ENCODE measurements at regions not wholly inside any gene's neighbourhood (a gene's known extent, or its start where the extent isn't known, plus 50 kb on each side); places are given as distances from the start of the nearest gene placed in this dataset.

DNA sequence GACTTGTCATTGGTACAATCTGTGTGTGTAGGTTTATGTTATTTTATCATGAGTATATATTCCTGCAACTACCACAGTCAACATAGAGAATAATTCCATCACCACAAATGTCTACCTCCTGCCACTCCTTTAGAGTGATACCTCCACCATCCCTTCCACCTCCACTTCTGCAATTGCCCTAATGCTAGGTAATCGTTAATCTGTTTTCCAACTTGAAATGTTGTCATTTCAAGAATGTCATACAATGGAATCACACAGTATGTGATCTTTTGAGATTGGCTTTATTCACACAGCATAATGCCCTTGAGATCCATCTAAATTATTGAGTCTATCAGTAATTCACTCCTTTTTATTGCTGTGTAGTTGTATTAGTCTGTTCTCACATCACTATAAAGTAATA, 414.8 kb upstream of the C16orf82 start:
- no peak overlapping the region for H3K9ac ChIP-seq (ENCODE audit: low read length)
- H3K36me3 ChIP-seq (replicated peaks; ENCODE audit: low read depth, low read length), result no peaks in the 10 kb centered on the region
- TF ChIP-seq EZH2phosphoT487 (IDR thresholded peaks at IDR 0.05; ENCODE audit: low read depth), result no peak
- TF ChIP-seq, protein P1, sequence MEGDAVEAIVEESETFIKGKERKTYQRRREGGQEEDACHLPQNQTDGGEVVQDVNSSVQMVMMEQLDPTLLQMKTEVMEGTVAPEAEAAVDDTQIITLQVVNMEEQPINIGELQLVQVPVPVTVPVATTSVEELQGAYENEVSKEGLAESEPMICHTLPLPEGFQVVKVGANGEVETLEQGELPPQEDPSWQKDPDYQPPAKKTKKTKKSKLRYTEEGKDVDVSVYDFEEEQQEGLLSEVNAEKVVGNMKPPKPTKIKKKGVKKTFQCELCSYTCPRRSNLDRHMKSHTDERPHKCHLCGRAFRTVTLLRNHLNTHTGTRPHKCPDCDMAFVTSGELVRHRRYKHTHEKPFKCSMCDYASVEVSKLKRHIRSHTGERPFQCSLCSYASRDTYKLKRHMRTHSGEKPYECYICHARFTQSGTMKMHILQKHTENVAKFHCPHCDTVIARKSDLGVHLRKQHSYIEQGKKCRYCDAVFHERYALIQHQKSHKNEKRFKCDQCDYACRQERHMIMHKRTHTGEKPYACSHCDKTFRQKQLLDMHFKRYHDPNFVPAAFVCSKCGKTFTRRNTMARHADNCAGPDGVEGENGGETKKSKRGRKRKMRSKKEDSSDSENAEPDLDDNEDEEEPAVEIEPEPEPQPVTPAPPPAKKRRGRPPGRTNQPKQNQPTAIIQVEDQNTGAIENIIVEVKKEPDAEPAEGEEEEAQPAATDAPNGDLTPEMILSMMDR (IDR thresholded peaks at IDR 0.05; ENCODE audit: low read depth, low read length), result no peak
- no peaks in the 10 kb centered on the region for H3K79me2 ChIP-seq (ENCODE audit: low read length)
- no peak overlapping the region for H3K4me2 ChIP-seq (ENCODE audit: low read length)
- H3K27ac ChIP-seq (ENCODE audit: low read length), result no peak overlapping the region
- no peak overlapping the region for H3K4me3 ChIP-seq (ENCODE audit: low read length)
- H4K20me1 ChIP-seq (ENCODE audit: insufficient read depth, low read length), result no peaks in the 10 kb centered on the region
- H3K4me1 ChIP-seq (ENCODE audit: low read length), result no peaks in the 10 kb centered on the region
- H3K9me3 ChIP-seq (ENCODE audit: insufficient read depth, low read length), result no peaks in the 10 kb centered on the region
- no peak overlapping the region for H2AFZ ChIP-seq (ENCODE audit: low read depth, low read length)
- no peaks in the 10 kb centered on the region for H3K27me3 ChIP-seq (ENCODE audit: low read depth, low read length)

DNA sequence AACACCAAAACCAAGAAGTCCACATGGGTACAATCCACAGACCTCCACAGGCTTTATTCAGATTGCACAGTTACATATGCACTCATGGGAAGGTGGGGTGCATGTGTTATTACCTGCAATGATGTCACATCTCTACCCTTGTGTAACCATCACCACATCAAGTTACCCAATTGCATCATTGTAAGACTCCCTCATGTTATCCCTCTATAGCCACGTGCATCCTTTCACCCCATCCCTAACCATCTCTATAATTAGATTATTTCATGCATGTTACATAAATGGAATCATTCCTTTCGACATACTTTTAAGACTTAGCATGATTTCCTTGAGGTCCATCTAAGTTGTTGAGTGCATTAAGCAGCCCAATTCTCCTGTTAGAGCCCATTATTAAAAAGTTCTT, 408.2 kb upstream of the C16orf82 start:
- TF ChIP-seq, protein P1 (IDR thresholded peaks at IDR 0.05; ENCODE audit: low read depth, low read length), result no peak
- no peak for TF ChIP-seq EZH2phosphoT487 (IDR thresholded peaks at IDR 0.05; ENCODE audit: low read depth)
- no peaks in the 10 kb centered on the region for H3K27me3 ChIP-seq (ENCODE audit: low read depth, low read length)
- no peak overlapping the region for H3K4me3 ChIP-seq (ENCODE audit: low read length)
- H3K9me3 ChIP-seq (ENCODE audit: insufficient read depth, low read length), result no peaks in the 10 kb centered on the region
- no peaks in the 10 kb centered on the region for H3K36me3 ChIP-seq (replicated peaks; ENCODE audit: low read depth, low read length)
- H2AFZ ChIP-seq (ENCODE audit: low read depth, low read length), result no peak overlapping the region
- H4K20me1 ChIP-seq (ENCODE audit: insufficient read depth, low read length), result no peaks in the 10 kb centered on the region
- H3K4me2 ChIP-seq (ENCODE audit: low read length), result no peak overlapping the region
- no peaks in the 10 kb centered on the region for H3K4me1 ChIP-seq (ENCODE audit: low read length)
- no peak overlapping the region for H3K9ac ChIP-seq (ENCODE audit: low read length)
- no peaks in the 10 kb centered on the region for H3K79me2 ChIP-seq (ENCODE audit: low read length)
- H3K27ac ChIP-seq (ENCODE audit: low read length), result no peak overlapping the region

DNA sequence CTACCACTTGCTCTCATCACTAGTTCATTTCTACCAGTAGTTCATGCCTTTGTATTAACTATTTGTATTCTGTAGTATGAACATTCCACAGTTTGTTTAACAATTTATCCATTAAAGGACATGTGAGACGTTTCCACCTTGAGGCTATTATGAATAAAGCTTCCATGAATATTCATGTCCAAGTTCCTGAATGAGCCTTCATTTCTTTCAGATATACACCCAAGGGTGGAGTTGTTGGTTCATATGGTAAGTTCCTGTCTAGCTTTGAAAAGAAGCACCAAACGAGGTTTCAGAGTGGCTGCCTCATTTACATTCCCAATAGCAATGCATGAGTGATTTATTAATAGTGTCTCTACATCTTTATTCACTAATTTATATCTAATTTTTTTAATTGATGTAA, 407.8 kb upstream of the C16orf82 start:
- no peaks in the 10 kb centered on the region for H3K9me3 ChIP-seq (ENCODE audit: insufficient read depth, low read length)
- no peak overlapping the region for H2AFZ ChIP-seq (ENCODE audit: low read depth, low read length)
- H3K9ac ChIP-seq (ENCODE audit: low read length), result no peak overlapping the region
- H3K4me3 ChIP-seq (ENCODE audit: low read length), result no peak overlapping the region
- TF ChIP-seq, protein P1 (IDR thresholded peaks at IDR 0.05; ENCODE audit: low read depth, low read length), result no peak
- TF ChIP-seq EZH2phosphoT487 (IDR thresholded peaks at IDR 0.05; ENCODE audit: low read depth), result no peak
- H3K79me2 ChIP-seq (ENCODE audit: low read length), result no peaks in the 10 kb centered on the region
- no peaks in the 10 kb centered on the region for H3K36me3 ChIP-seq (replicated peaks; ENCODE audit: low read depth, low read length)
- H3K27ac ChIP-seq (ENCODE audit: low read length), result no peak overlapping the region
- no peaks in the 10 kb centered on the region for H3K27me3 ChIP-seq (ENCODE audit: low read depth, low read length)
- H3K4me2 ChIP-seq (ENCODE audit: low read length), result no peak overlapping the region
- H4K20me1 ChIP-seq (ENCODE audit: insufficient read depth, low read length), result no peaks in the 10 kb centered on the region
- H3K4me1 ChIP-seq (ENCODE audit: low read length), result no peaks in the 10 kb centered on the region

- Histone ChIP-seq H3K4me1 (ENCODE audit: low read length) (no peaks in the 10 kb centered on the region), H2AFZ (ENCODE audit: low read depth, low read length) (no peak overlapping the region), H3K9ac (ENCODE audit: low read length) (no peak overlapping the region), H3K36me3 (replicated peaks; ENCODE audit: low read depth, low read length) (no peaks in the 10 kb centered on the region), H3K27ac (ENCODE audit: low read length) (no peak overlapping the region), H3K4me3 (ENCODE audit: low read length) (no peak overlapping the region), H3K79me2 (ENCODE audit: low read length) (no peaks in the 10 kb centered on the region), H4K20me1 (ENCODE audit: insufficient read depth, low read length) (no peaks in the 10 kb centered on the region), H3K9me3 (ENCODE audit: insufficient read depth, low read length) (no peaks in the 10 kb centered on the region), H3K4me2 (ENCODE audit: low read length) (no peak overlapping the region), H3K27me3 (ENCODE audit: low read depth, low read length) (no peaks in the 10 kb centered on the region)
- TF ChIP-seq, protein P1 (IDR thresholded peaks at IDR 0.05; ENCODE audit: low read depth, low read length), result no peak
- TF ChIP-seq EZH2phosphoT487 (IDR thresholded peaks at IDR 0.05; ENCODE audit: low read depth), result no peak
These were observed 402.6 kb upstream of the C16orf82 start for GRCh38 chr16:26664086-26664485.

All from OCI-LY3 (cell line).